Prostate gland (tissue), 2 donors: ENCODE measurements at regions not wholly inside any gene's neighbourhood (a gene's known extent, or its start where the extent isn't known, plus 50 kb on each side); places are given as distances from the start of the nearest gene placed in this dataset.

Experiments used
- DNase-seq: peaks from one replicate; pipeline ENCODE4 v3.0.0-alpha.2; 2019; ENCODE audit warnings: low spot score
- H3K27ac ChIP-seq, 2 donors: fragments of 200-600 bp; sonication (generic); 2 replicates each; pipeline ENCODE4 v1.5.1; 2017 to 2019
- H3K27me3 ChIP-seq: fragments of 200-600 bp; sonication (generic); replicated peaks from 2 replicates; pipeline ENCODE4 v1.5.1; 2019; ENCODE audit not compliant: insufficient read depth
- H3K36me3 ChIP-seq, 2 donors: fragments of 200-600 bp; sonication (generic); 1 replicate in 1 of 2; 2 replicates in 1 of 2; pipeline versions ENCODE4 v1.5.1 to v1.8.1; 2017 to 2019
- H3K4me1 ChIP-seq: fragments of 200-600 bp; sonication (generic); replicated peaks from 2 replicates; pipeline ENCODE4 v1.5.1; 2019
- H3K4me3 ChIP-seq, 2 donors: fragments of 200-600 bp; sonication (generic); 2 replicates each; pipeline ENCODE4 v1.5.1; 2017 to 2019
- H3K9me3 ChIP-seq: fragments of 200-600 bp; sonication (generic); 2 replicates; pipeline ENCODE4 v1.5.1; 2017
- POLR2A ChIP-seq: fragments of 450-650 bp; IDR thresholded peaks from one replicate; pipeline ENCODE4 v1.6.1; 2016; ENCODE audit warnings: antibody characterized with exemption, mild to moderate bottlenecking
- POLR2AphosphoS5 ChIP-seq: sonication (generic); formaldehyde crosslinking; IDR thresholded peaks from one replicate; pipeline ENCODE4 v1.6.1; 2017; ENCODE audit warnings: antibody characterized with exemption
- WGBS: methylation state at CpG from one replicate; pipeline ENCODE4 v1.1.5; 2018; 5-methylcytosine and 5-hydroxymethylcytosine counted together
- intact Hi-C: fragments of 100-400 bp; cut with DNase I; formaldehyde crosslinking; loops from one replicate; pipeline ENCODE4 v1.14.2; 2022
- TF ChIP-seq, protein P1 (sequence below), 4 experiments: fragments of 200-600 bp in 2 of 4; fragments of 450-650 bp in 2 of 4; sonication (generic) in 2 of 4; IDR thresholded peaks; 1 replicate in 3 of 4; 2 replicates in 1 of 4; pipeline ENCODE4 v1.5.1; 2016 to 2019; ENCODE audit warnings: antibody characterized with exemption in 4 of 4, mild to moderate bottlenecking in 2 of 4, moderate library complexity in 2 of 4

DNA sequence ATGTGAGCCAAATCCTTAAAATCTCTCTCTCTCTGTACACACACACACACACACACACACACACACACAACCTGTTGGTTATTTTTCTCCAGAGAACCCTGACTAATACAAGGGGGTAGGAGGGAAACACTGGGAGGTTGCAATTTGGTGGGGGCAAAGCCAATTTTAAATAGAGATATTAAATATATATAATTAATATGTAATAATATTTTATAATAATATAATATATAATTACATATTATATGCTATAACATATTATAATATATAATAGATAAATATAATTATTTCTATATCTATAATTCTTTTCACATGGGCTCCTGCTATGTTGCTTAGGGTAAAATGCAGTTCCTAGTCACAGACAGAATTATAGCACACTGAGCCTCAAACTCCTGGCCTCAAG lies 1354.2 kb downstream of the FSTL5 start:
- no peaks in the 10 kb centered on the region for H3K27me3 ChIP-seq
- intact Hi-C loops, result no loop called here
- no peak overlapping the region for H3K4me3 ChIP-seq
- no peaks in the 10 kb centered on the region for H3K36me3 ChIP-seq
- DNase-seq, result no peak
- no peaks in the 10 kb centered on the region for H3K4me1 ChIP-seq
- no peak for TF ChIP-seq POLR2A
- TF ChIP-seq, protein P1, sequence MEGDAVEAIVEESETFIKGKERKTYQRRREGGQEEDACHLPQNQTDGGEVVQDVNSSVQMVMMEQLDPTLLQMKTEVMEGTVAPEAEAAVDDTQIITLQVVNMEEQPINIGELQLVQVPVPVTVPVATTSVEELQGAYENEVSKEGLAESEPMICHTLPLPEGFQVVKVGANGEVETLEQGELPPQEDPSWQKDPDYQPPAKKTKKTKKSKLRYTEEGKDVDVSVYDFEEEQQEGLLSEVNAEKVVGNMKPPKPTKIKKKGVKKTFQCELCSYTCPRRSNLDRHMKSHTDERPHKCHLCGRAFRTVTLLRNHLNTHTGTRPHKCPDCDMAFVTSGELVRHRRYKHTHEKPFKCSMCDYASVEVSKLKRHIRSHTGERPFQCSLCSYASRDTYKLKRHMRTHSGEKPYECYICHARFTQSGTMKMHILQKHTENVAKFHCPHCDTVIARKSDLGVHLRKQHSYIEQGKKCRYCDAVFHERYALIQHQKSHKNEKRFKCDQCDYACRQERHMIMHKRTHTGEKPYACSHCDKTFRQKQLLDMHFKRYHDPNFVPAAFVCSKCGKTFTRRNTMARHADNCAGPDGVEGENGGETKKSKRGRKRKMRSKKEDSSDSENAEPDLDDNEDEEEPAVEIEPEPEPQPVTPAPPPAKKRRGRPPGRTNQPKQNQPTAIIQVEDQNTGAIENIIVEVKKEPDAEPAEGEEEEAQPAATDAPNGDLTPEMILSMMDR (IDR thresholded peaks at IDR 0.05), result no peak
- TF ChIP-seq POLR2AphosphoS5, result no peak
- H3K9me3 ChIP-seq, result no peaks in the 10 kb centered on the region
- H3K27ac ChIP-seq, result no peak overlapping the region

DNA sequence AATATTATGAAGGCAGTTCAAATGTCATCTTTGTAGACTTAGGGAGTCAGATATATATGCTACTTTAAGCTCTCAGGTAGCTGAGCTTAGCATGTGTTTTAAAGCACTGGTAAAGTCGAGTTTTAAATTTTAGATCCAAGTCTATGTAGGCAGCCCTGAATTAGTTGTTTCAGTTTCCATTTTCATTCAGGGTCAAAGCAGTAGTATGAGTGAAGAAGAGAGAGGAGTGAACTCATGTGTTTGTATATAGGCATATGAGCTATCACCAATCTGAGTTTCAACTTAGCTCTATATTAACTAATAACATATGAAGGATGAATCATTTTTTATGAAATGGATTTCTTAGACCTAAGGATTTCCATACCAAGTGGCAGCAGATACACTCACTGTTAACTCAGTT lies 1353.4 kb downstream of the FSTL5 start:
- Histone ChIP-seq H3K27ac (no peak overlapping the region), H3K4me3 (no peak overlapping the region), H3K36me3 (no peaks in the 10 kb centered on the region), H3K9me3 (no peaks in the 10 kb centered on the region), H3K27me3 (no peaks in the 10 kb centered on the region), H3K4me1 (no peaks in the 10 kb centered on the region)
- TF ChIP-seq POLR2A (no peak), POLR2AphosphoS5 (no peak)
- TF ChIP-seq, protein P1 (IDR thresholded peaks at IDR 0.05), result no peak
- DNase-seq, result no peak
- intact Hi-C loops, result no loop called here
- WGBS, result 84% methylated on average over 1 of the region's 1 CpG

DNA sequence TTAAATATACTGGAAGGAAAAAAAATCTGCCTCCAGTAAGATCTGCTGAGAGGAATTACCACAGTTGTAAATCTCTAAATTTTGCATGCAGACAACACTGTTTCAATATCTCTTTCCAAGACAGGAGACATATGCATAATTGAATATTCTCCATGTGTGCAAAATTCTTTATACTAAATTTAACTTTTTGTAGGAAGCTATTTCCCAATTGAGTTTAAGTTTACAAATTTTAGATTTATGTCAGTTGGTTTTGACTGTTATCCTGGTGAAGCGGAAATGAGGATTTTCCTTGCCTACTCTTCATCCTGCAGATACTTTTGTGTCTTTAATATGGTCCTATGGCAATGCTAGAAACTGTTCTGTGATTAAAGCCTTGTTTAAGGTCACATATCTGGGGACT lies 1352.9 kb downstream of the FSTL5 start:
- TF ChIP-seq POLR2AphosphoS5 (no peak), POLR2A (no peak)
- TF ChIP-seq, protein P1 (IDR thresholded peaks at IDR 0.05), result no peak

DNA sequence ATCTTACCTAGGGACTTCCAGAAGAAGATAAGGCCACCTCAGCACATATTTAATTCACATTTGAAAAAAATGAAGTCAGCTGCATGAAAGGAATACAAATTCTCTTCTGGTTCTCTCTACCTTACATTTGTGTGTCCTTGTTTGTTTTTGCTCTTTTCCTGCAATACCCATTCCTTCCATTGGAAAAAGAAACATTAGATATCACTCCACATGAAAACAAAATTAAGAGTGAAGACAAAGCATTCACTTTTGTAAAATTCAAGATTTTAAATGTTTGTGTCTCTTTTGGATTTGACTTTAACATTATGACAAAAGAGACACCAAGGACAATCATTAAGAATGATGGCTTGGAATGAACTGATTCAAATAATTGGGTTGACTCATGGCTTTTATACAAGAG lies 1351.8 kb downstream of the FSTL5 start:
- intact Hi-C loops, result no loop called here
- no peaks in the 10 kb centered on the region for H3K4me1 ChIP-seq
- TF ChIP-seq POLR2A, result no peak
- TF ChIP-seq, protein P1 (IDR thresholded peaks at IDR 0.05), result peak in 1 of 4 experiments; percentile 25

More for the DNA sequence above, 1352.9 kb downstream of the FSTL5 start:
- intact Hi-C loops, result no loop called here
- H3K4me3 ChIP-seq, result no peak overlapping the region
- H3K36me3 ChIP-seq, result no peaks in the 10 kb centered on the region
- no peaks in the 10 kb centered on the region for H3K4me1 ChIP-seq
- no peak overlapping the region for H3K27ac ChIP-seq
- DNase-seq, result no peak
- no peaks in the 10 kb centered on the region for H3K27me3 ChIP-seq
- WGBS, result 89% methylated on average over 1 of the region's 1 CpG
- H3K9me3 ChIP-seq, result no peaks in the 10 kb centered on the region

DNA sequence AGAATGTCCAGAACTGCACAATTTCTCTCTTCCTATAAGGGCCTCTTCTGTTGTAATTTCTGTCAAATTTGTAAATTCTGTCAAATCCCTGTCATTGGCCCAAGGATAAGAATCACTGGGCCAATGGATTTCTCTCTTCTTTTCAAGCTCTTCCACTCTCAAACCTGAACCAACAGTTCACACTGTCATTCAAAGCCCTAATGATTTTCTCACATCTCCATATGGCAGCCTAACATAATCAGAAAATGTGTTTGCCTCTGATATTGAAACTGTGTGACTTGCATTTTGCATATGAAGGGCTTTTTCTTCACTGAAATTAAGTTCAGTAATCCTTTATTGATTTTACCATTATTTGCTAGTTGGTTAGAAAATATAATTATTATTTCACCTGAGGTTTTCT lies 1349.1 kb downstream of the FSTL5 start:
- Histone ChIP-seq H3K27me3 (no peaks in the 10 kb centered on the region), H3K36me3 (no peaks in the 10 kb centered on the region), H3K27ac (no peak overlapping the region), H3K9me3 (no peaks in the 10 kb centered on the region), H3K4me3 (no peak overlapping the region), H3K4me1 (no peaks in the 10 kb centered on the region)
- no peak for DNase-seq
- intact Hi-C loops, result no loop called here
- TF ChIP-seq POLR2AphosphoS5, result no peak
- TF ChIP-seq, protein P1 (IDR thresholded peaks at IDR 0.05), result no peak
- no peak for TF ChIP-seq POLR2A

More for the DNA sequence above, 1351.8 kb downstream of the FSTL5 start:
- H3K27me3 ChIP-seq, result no peaks in the 10 kb centered on the region
- H3K27ac ChIP-seq, result no peak overlapping the region
- no peak for DNase-seq
- H3K36me3 ChIP-seq, result no peaks in the 10 kb centered on the region
- no peaks in the 10 kb centered on the region for H3K9me3 ChIP-seq
- no peak overlapping the region for H3K4me3 ChIP-seq
